GM12873 (cell line): ENCODE measurements at regions not wholly inside any gene's neighbourhood (a gene's known extent, or its start where the extent isn't known, plus 50 kb on each side); places are given as distances from the start of the nearest gene placed in this dataset.

ENCODE experiments used
- TF ChIP-seq, protein P1 (sequence below): IDR thresholded peaks from 2 replicates; pipeline ENCODE4 v1.5.1; 2012; ENCODE audit warnings: low read depth, mild to moderate bottlenecking, moderate library complexity, low read length, control low read depth; ENCODE audit not compliant: insufficient read depth; ENCODE audit errors: missing control alignments

DNA sequence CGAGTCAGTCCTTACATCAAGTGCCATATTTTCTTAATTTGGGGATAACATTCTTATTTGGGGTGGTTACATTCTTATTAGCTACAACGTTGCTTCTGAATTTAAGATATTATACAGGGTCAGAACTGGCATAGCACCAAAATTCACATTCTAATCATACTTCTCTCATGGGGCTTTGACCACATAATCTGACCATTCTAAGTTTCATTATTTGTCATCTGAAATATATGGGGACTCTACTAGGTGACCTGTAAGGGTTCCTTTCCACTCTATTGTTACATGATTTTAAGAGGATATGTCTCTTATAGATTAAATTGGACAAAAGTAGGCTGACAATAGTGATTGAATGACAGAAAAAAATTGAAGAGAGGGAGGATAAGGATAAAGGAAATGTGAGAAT is 536.5 kb downstream of the KCTD12 start:
- TF ChIP-seq, protein P1, sequence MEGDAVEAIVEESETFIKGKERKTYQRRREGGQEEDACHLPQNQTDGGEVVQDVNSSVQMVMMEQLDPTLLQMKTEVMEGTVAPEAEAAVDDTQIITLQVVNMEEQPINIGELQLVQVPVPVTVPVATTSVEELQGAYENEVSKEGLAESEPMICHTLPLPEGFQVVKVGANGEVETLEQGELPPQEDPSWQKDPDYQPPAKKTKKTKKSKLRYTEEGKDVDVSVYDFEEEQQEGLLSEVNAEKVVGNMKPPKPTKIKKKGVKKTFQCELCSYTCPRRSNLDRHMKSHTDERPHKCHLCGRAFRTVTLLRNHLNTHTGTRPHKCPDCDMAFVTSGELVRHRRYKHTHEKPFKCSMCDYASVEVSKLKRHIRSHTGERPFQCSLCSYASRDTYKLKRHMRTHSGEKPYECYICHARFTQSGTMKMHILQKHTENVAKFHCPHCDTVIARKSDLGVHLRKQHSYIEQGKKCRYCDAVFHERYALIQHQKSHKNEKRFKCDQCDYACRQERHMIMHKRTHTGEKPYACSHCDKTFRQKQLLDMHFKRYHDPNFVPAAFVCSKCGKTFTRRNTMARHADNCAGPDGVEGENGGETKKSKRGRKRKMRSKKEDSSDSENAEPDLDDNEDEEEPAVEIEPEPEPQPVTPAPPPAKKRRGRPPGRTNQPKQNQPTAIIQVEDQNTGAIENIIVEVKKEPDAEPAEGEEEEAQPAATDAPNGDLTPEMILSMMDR: no peak

DNA sequence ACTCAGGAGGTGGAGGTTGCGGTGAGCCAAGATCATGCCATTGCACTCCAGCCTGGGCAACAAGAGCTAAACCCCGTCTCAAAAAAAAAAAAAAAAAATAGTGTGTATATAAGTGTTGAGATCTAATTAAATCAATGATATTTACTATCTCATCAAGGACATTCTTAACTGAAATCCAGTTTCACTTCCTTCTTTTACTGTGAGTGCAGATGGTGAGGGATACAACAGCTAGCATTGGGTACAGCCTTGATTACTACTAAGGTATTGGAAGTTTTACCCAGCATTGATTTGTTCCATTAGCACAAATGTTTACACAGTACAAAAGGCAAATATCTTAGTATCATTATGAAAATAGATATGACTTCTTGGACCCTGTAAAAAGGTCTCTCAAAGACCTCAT is 546.6 kb downstream of the KCTD12 start:
- TF ChIP-seq, protein P1: no peak

DNA sequence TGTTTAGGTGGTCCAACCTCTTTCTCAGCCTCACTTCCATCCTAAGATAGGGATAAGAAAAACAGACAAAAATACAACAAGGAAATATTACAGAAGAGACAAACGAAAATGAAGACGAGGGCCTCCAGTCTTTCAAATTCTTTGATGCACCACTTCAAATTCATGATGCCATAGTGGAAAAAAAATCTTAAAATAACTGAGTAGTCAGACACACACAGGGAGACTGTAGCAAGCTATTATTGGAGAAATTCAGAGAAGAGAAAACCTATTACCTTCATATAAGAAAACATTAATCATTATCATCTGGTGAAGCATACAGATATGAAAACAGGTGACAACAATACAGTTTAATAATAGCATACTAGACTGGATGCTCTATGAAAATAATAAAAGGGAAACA is 548.2 kb downstream of the KCTD12 start:
- TF ChIP-seq, protein P1: no peak

DNA sequence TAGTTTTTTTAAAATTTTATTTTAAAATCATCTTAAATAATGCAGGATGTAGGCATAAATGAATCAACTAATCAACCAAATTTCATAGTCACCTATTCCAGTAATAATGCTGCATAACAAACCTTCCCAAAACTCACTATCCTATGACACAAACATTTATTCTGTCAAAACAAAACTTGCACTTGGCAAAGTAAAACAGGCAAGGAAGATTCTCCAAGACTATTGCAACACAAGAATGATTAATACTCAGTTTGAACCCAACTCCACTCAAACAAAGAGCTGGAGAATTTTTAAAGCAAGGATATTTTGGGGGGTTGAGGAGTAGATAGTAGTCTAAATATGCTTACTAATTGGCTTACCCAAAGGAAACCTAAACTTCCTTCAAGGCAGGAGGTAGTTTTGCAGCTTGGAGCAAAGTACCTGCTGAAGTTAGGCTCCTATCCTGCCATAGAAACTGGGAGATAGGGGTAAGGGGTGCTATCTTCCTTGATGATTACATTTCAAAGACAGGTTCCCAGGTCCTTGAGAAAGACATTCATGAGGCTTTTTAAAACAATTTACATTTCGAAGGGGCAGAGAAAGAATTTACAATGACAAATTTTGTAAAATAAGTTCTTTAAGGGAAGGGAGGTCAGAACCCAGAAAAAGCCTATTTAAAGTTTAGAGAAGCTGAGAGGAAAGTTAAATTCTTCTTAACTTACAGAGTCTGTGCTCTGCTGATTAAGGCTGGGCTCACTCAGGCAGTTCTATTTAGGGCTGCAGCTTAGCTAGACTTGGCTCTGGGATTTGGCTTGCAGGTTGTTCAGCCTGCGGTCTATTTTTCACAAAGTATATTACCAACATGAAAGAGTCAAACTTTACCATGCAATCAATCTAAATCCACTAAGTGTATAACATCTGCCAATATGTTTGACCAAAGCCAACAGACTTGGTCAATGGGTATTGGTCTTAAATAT is 549.0 kb downstream of the KCTD12 start:
- TF ChIP-seq, protein P1: no peak

DNA sequence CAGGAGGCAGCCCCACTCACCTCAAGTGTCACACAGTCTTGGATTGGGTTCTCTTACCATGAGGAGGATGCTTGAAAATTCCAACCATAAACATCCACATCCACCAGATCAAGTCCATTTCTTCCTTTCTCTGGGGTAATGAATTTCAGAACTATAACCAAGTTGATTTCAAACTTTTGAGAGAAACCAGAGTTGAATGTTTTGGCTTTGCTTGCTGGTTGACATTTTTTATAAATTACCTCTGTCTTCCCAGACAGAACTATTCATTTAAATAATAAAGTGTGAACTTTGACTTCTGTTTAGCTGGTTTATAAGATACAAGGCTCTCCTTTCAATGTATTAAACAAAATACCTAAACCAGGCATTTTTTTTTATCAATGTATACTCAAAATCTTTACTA is 550.7 kb downstream of the KCTD12 start:
- TF ChIP-seq, protein P1: no peak

DNA sequence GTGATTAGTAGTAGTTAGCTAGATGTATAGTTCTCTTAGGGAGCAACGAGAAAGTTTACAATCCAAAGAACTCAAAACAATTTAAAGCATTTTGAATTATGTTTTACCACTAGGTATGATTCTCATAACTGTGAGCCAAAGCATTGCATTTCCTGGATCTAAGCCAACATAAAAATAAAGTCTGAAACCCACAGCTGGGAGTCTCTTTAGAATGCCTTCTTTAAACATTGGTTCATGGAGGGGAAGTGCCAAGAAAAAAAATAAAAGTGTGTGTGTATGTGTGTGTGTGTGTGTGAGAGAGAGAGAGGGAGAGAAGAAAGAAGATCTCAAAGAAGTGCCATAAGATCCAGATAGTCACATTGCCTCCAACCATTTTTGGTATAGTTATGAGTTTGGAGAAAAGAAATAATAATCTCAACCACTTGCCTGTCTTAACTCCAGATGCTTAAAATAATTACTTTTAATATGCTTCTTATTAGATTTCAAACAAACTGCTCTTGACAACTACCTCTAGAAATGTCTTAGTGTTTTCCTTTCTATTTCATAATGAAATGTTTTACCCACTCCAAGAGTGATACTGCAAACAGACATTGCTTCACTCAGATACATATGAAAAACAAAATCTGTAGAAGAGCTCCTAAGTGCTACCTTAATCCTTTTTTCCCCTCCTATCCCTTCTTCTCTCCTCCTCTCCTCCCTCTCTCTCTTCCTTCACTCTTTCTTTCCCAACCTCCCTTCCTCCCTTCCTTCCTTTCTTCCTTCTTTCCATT is 554.1 kb downstream of the KCTD12 start:
- TF ChIP-seq, protein P1: no peak

DNA sequence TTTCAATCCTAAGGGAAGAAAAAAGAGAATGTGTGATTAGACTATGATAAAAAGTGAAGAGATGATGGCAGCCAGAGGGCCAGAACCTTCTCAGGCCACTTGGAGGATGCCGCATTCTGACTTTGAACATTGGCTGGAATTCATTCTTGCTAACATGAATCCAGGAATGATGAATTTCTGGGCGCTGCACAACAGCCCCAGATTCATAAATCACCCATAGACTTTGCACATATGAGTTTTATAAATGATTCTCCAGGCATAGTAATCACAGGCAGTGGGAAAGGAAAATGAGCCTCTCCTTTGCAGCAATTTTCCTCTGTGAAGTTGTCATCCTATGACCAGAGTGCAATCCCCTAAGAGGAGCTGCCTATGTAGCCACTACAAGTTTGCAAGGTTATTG is 555.4 kb downstream of the KCTD12 start:
- TF ChIP-seq, protein P1: no peak
